ENCODE measurements at regions not wholly inside any gene's neighbourhood (a gene's known extent, or its start where the extent isn't known, plus 50 kb on each side); places are given as distances from the start of the nearest gene placed in this dataset.

DNA sequence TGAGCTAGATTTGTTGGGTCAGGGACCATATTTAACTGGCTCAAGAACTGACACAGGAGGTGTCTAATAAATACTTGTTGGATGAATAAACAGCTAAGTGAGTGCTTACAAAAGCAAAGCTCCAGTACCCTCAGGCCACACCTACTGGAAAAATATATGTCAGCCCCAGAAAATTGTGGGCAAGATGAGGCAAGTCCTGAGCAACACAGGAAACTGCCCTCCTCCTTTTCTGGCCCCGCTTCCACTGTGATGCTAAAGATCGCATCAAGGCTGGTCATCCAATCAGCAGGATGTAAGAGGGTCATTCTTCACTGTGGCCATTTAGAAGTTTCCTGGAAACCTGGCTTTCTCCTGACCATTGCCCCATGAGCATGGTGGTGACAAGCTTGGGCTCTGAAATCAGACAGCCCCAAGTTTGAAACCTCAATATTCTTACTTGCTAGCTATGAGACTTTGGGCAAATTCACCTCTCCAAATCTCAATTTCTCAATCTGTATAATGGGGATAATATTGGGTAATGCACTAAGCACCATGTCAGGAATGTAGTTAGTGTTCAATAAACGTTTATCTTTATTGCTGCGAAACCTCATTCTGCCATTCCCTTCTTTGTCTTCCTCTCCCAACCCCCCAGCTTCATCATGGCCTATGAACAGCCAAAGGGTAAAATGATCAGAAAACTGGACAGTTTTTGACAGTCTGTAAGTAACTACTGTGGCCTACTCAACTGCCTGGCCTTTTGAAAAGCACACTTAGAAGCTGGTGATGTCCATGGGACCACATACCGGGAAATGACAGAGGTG lies 139.3 kb upstream of the PZP start:
- H3K36me3 ChIP-seq (ENCODE audit: control insufficient read depth in 2 of 4, insufficient read depth in 4 of 4, low read length in 3 of 4), result no peaks in the 10 kb centered on the region
- no peak overlapping the region for H4K91ac ChIP-seq (replicated peaks; ENCODE audit: insufficient read length, low read length)
- no peak overlapping the region for H3K9ac ChIP-seq (replicated peaks in 1 of 4; ENCODE audit: extremely low read depth in 1 of 4, low read depth in 3 of 4, low read length in 3 of 4)
- no peak overlapping the region for H2AK5ac ChIP-seq (ENCODE audit: low read depth, low read length)
- no peak overlapping the region for H2BK20ac ChIP-seq (ENCODE audit: low read length)
- no peak overlapping the region for H3K14ac ChIP-seq (ENCODE audit: insufficient read length)
- H3K27ac ChIP-seq (ENCODE audit: low read depth, low read length), result no peak overlapping the region
- no peak overlapping the region for H4K8ac ChIP-seq (ENCODE audit: extremely low read depth, insufficient read depth, low read length)
- no peak overlapping the region for H4K5ac ChIP-seq (ENCODE audit: insufficient read length, low read depth, low read length)
- no peak overlapping the region for H2BK12ac ChIP-seq (ENCODE audit: low read depth, low read length)
- H3K27me3 ChIP-seq (replicated peaks in 1 of 4; ENCODE audit: control insufficient read depth in 3 of 4, extremely low read depth in 1 of 4, insufficient read depth in 3 of 4, low read length in 3 of 4), result no peaks in the 10 kb centered on the region
- H3K4me1 ChIP-seq (replicated peaks in 1 of 4; ENCODE audit: control insufficient read depth in 3 of 4, insufficient read depth in 4 of 4, low read length in 3 of 4), result no peaks in the 10 kb centered on the region
- H3K4me2 ChIP-seq (ENCODE audit: insufficient read depth in 1 of 2, low read depth in 2 of 2, low read length in 2 of 2), result no peak overlapping the region
- H3K79me2 ChIP-seq (ENCODE audit: control insufficient read depth in 1 of 2, insufficient read depth in 2 of 2, low read length in 2 of 2), result no peaks in the 10 kb centered on the region
- no peak overlapping the region for H2BK120ac ChIP-seq (replicated peaks; ENCODE audit: low read depth, low read length)
- 92% methylated on average over 5 of the region's 5 CpGs; no CpG with 5 or more reads in 1 of the 2 experiments for WGBS, 2 experiments (ENCODE audit: extremely low coverage in 1 of 2, insufficient coverage in 1 of 2, insufficient read length in 1 of 2, insufficient replicate concordance in 2 of 2, low coverage in 1 of 2, low lambda C conversion rate in 2 of 2, missing lambda C conversion rate in 1 of 2)
- H3K23me2 ChIP-seq (ENCODE audit: low read depth, low read length), result no peaks in the 10 kb centered on the region
- no peak overlapping the region for H2AFZ ChIP-seq (ENCODE audit: low read length)
- no peaks in the 10 kb centered on the region for H4K20me1 ChIP-seq (replicated peaks in 1 of 2; ENCODE audit: control insufficient read depth in 1 of 2, insufficient read depth in 2 of 2, low read length in 2 of 2)
- POLR2A ChIA-PET (ENCODE audit: partially characterized antibody), result no interaction called here
- no peak overlapping the region for H3K56ac ChIP-seq (replicated peaks; ENCODE audit: insufficient read length, low read depth, low read length)
- H3K4ac ChIP-seq (replicated peaks; ENCODE audit: insufficient read length, low read depth, low read length), result no peak overlapping the region
- H2BK5ac ChIP-seq (ENCODE audit: low read depth, low read length), result no peak overlapping the region
- no peaks in the 10 kb centered on the region for H3K79me1 ChIP-seq (ENCODE audit: low read depth, low read length)
- H3K9me3 ChIP-seq (ENCODE audit: insufficient read depth in 2 of 2, low read depth in 1 of 2, low read length in 1 of 2), result peaks cover 0 to 4% of the 10 kb centered on the region in 2 experiments; a peak in 1 of 4 replicates
- FAIRE-seq (no peak), DNase-seq (ENCODE audit: low read depth in 1 of 2, low spot score in 2 of 2) (no peak)
- H3K4me3 ChIP-seq (ENCODE audit: extremely low read depth in 1 of 4, insufficient read depth in 2 of 4, low read depth in 3 of 4, low read length in 4 of 4), result no peak overlapping the region
- no peak overlapping the region for H3K18ac ChIP-seq (ENCODE audit: extremely low read depth, low read length)
- no peak overlapping the region for H2BK15ac ChIP-seq (ENCODE audit: low read length)
- TF ChIP-seq SRF (IDR thresholded peaks at IDR 0.05; ENCODE audit: low read depth, low read length), result no peak
- no peak for TF ChIP-seq RXRA (IDR thresholded peaks at IDR 0.05; ENCODE audit: insufficient read depth, low read depth, low read length)
- no peak for TF ChIP-seq CBX8 (IDR thresholded peaks at IDR 0.05; ENCODE audit: borderline replicate concordance, low read depth, low read length)
- TF ChIP-seq TBP (IDR thresholded peaks at IDR 0.05; ENCODE audit: low read depth, low read length), result no peak
- TF ChIP-seq KDM4A (IDR thresholded peaks at IDR 0.05; ENCODE audit: low read depth, low read length, severe bottlenecking), result no peak
- CTCF ChIA-PET (ENCODE audit: partially characterized antibody), result interaction anchor here (0.5 to 4.6 kb wide), 7 partner anchors 16 to 59 kb away, joined by 3 to 23 read pairs (median 4); no protein-coding TSS in a partner anchor
- no peak overlapping the region for H3K23ac ChIP-seq (ENCODE audit: insufficient read length)
